Mesendoderm (in vitro differentiated cells): ENCODE measurements at regions not wholly inside any gene's neighbourhood (a gene's known extent, or its start where the extent isn't known, plus 50 kb on each side); places are given as distances from the start of the nearest gene placed in this dataset.

Source experiments
- DNase-seq: peaks from one replicate; pipeline ENCODE4 v3.0.0; 2013
- H2AK5ac ChIP-seq: 2 replicates; pipeline ENCODE4 v1.6.1; 2013; ENCODE audit warnings: low read length, inconsistent platforms
- H2BK120ac ChIP-seq: 2 replicates; pipeline ENCODE4 v1.6.1; 2013; ENCODE audit warnings: low read depth, mild to moderate bottlenecking, low read length, moderate library complexity, mixed read lengths
- H2BK15ac ChIP-seq: replicated peaks from 2 replicates; pipeline ENCODE4 v1.6.1; 2013; ENCODE audit warnings: low read depth, mild to moderate bottlenecking, moderate library complexity
- H2BK5ac ChIP-seq: 2 replicates; pipeline ENCODE4 v1.6.1; 2013; ENCODE audit warnings: low read length, inconsistent platforms
- H3K18ac ChIP-seq: 2 replicates; pipeline ENCODE4 v1.6.1; 2013; ENCODE audit warnings: mild to moderate bottlenecking, low read length, mixed read lengths
- H3K23ac ChIP-seq: one replicate; pipeline ENCODE4 v1.6.1; 2013; ENCODE audit warnings: low read length
- H3K27ac ChIP-seq: 2 replicates; pipeline ENCODE4 v1.5.1; 2013; ENCODE audit warnings: low read depth, mild to moderate bottlenecking, inconsistent platforms, low read length, moderate library complexity
- H3K27me3 ChIP-seq: 2 replicates; pipeline ENCODE4 v1.6.1; 2013; ENCODE audit warnings: low read length, control low read depth, mild to moderate bottlenecking, inconsistent platforms; ENCODE audit not compliant: insufficient read depth, poor library complexity
- H3K36me3 ChIP-seq: 2 replicates; pipeline ENCODE4 v1.6.1; 2013; ENCODE audit warnings: low read length, inconsistent platforms; ENCODE audit not compliant: control insufficient read depth, insufficient read depth
- H3K4ac ChIP-seq: one replicate; pipeline ENCODE4 v1.6.1; 2013; ENCODE audit warnings: low read depth, mild to moderate bottlenecking, low read length, moderate library complexity
- H3K4me1 ChIP-seq: 2 replicates; pipeline ENCODE4 v1.6.1; 2013; ENCODE audit warnings: low read depth, low read length, inconsistent platforms; ENCODE audit not compliant: control insufficient read depth
- H3K4me2 ChIP-seq: 2 replicates; pipeline ENCODE4 v1.6.1; 2013; ENCODE audit warnings: low read length
- H3K4me3 ChIP-seq: 2 replicates; pipeline ENCODE4 v1.5.1; 2013; ENCODE audit warnings: mild to moderate bottlenecking, low read length
- H3K56ac ChIP-seq: one replicate; pipeline ENCODE4 v1.6.1; 2013; ENCODE audit warnings: low read length
- H3K79me1 ChIP-seq: 2 replicates; pipeline ENCODE4 v1.6.1; 2013; ENCODE audit warnings: low read length, inconsistent platforms
- H3K79me2 ChIP-seq: 2 replicates; pipeline ENCODE4 v1.6.1; 2013; ENCODE audit warnings: mild to moderate bottlenecking, low read length; ENCODE audit not compliant: control insufficient read depth, insufficient read depth
- H3K9ac ChIP-seq: 2 replicates; pipeline ENCODE4 v1.6.1; 2013; ENCODE audit warnings: low read length, inconsistent platforms
- H4K5ac ChIP-seq: one replicate; pipeline ENCODE4 v1.6.1; 2013; ENCODE audit warnings: low read length
- H4K8ac ChIP-seq: one replicate; pipeline ENCODE4 v1.6.1; 2013; ENCODE audit warnings: low read depth, mild to moderate bottlenecking, control low read depth, low read length, moderate library complexity
- WGBS: extraction: QIAGEN DNeasy Blood & Tissue Kit; methylation state at CpG from one replicate; pipeline ENCODE4 v1.1.7; 2013; ENCODE audit warnings: low lambda C conversion rate, missing lambda C conversion rate; ENCODE audit not compliant: insufficient coverage; ENCODE audit errors: extremely low coverage; 5-methylcytosine and 5-hydroxymethylcytosine counted together

- no peak overlapping the region for H3K18ac ChIP-seq
- H3K56ac ChIP-seq: no peak overlapping the region
- no peak overlapping the region for H2BK5ac ChIP-seq
- no peak overlapping the region for H3K23ac ChIP-seq
- H3K4me2 ChIP-seq: no peak overlapping the region
- H3K79me2 ChIP-seq: no peaks in the 10 kb centered on the region
- H3K27ac ChIP-seq: no peak overlapping the region
- H2AK5ac ChIP-seq: no peak overlapping the region
- H2BK120ac ChIP-seq: no peak overlapping the region
- no peak overlapping the region for H3K4ac ChIP-seq
- no peaks in the 10 kb centered on the region for H3K4me1 ChIP-seq
- H2BK15ac ChIP-seq: no peak overlapping the region
- H4K8ac ChIP-seq: no peak overlapping the region
- H4K5ac ChIP-seq: no peak overlapping the region
- H3K79me1 ChIP-seq: no peaks in the 10 kb centered on the region
- WGBS: no CpG with 5 or more reads among the region's 11 CpGs
- H3K9ac ChIP-seq: no peak overlapping the region
- no peak overlapping the region for H3K4me3 ChIP-seq
- DNase-seq: no peak
- H3K27me3 ChIP-seq: no peaks in the 10 kb centered on the region
- H3K36me3 ChIP-seq: no peaks in the 10 kb centered on the region
Observed at GRCh38 chr3:499001-499761, 302.6 kb downstream of the CHL1 start.

- H3K27ac ChIP-seq: no peak overlapping the region
- no peak for DNase-seq
- H3K4me1 ChIP-seq: no peaks in the 10 kb centered on the region
- H3K36me3 ChIP-seq: no peaks in the 10 kb centered on the region
- H2BK120ac ChIP-seq: no peak overlapping the region
- no peaks in the 10 kb centered on the region for H3K79me1 ChIP-seq
- H3K79me2 ChIP-seq: no peaks in the 10 kb centered on the region
- H3K56ac ChIP-seq: no peak overlapping the region
- H3K4ac ChIP-seq: no peak overlapping the region
- H3K4me2 ChIP-seq: no peak overlapping the region
- no peak overlapping the region for H3K18ac ChIP-seq
- H3K23ac ChIP-seq: no peak overlapping the region
- no peak overlapping the region for H4K8ac ChIP-seq
- WGBS: no CpG with 5 or more reads among the region's 2 CpGs
- H3K27me3 ChIP-seq: no peaks in the 10 kb centered on the region
- H2BK15ac ChIP-seq: no peak overlapping the region
- no peak overlapping the region for H4K5ac ChIP-seq
- H3K4me3 ChIP-seq: no peak overlapping the region
- no peak overlapping the region for H3K9ac ChIP-seq
- H2AK5ac ChIP-seq: no peak overlapping the region
- H2BK5ac ChIP-seq: no peak overlapping the region
Observed at GRCh38 chr3:502486-502885, 305.9 kb downstream of the CHL1 start.

- no peak for DNase-seq
- Histone ChIP-seq H3K23ac (no peak overlapping the region), H3K56ac (no peak overlapping the region), H3K18ac (peak overlapping the region; percentile 10), H3K79me1 (no peaks in the 10 kb centered on the region), H2AK5ac (no peak overlapping the region), H2BK15ac (no peak overlapping the region), H2BK120ac (no peak overlapping the region), H3K4me2 (no peak overlapping the region), H3K4me1 (no peaks in the 10 kb centered on the region), H3K79me2 (no peaks in the 10 kb centered on the region), H3K27ac (no peak overlapping the region), H4K5ac (no peak overlapping the region), H3K27me3 (no peaks in the 10 kb centered on the region), H2BK5ac (no peak overlapping the region), H4K8ac (no peak overlapping the region), H3K36me3 (no peaks in the 10 kb centered on the region), H3K4me3 (no peak overlapping the region), H3K4ac (no peak overlapping the region), H3K9ac (no peak overlapping the region)
- WGBS: no CpG with 5 or more reads among the region's 2 CpGs
Observed at GRCh38 chr3:513301-513700, 316.7 kb downstream of the CHL1 start.

GRCh38 chr3:514192-514591, 317.6 kb downstream of the CHL1 start:
- peak; percentile 56 for DNase-seq
- no peaks in the 10 kb centered on the region for H3K4me1 ChIP-seq
- H2AK5ac ChIP-seq: no peak overlapping the region
- H2BK15ac ChIP-seq: no peak overlapping the region
- H3K4ac ChIP-seq: no peak overlapping the region
- no CpG with 5 or more reads among the region's 2 CpGs for WGBS
- no peak overlapping the region for H3K4me3 ChIP-seq
- H3K27me3 ChIP-seq: no peaks in the 10 kb centered on the region
- no peaks in the 10 kb centered on the region for H3K79me1 ChIP-seq
- H4K8ac ChIP-seq: no peak overlapping the region
- no peak overlapping the region for H2BK120ac ChIP-seq
- H3K18ac ChIP-seq: no peak overlapping the region
- no peak overlapping the region for H3K27ac ChIP-seq
- no peak overlapping the region for H3K4me2 ChIP-seq
- H3K79me2 ChIP-seq: no peaks in the 10 kb centered on the region
- no peak overlapping the region for H3K23ac ChIP-seq
- H4K5ac ChIP-seq: no peak overlapping the region
- no peak overlapping the region for H3K9ac ChIP-seq
- H3K56ac ChIP-seq: no peak overlapping the region
- H3K36me3 ChIP-seq: no peaks in the 10 kb centered on the region
- H2BK5ac ChIP-seq: no peak overlapping the region

GRCh38 chr3:519026-519425, 322.5 kb downstream of the CHL1 start:
- no peak overlapping the region for H2BK15ac ChIP-seq
- H4K8ac ChIP-seq: no peak overlapping the region
- no peaks in the 10 kb centered on the region for H3K27me3 ChIP-seq
- H3K4me2 ChIP-seq: no peak overlapping the region
- no peak overlapping the region for H3K4ac ChIP-seq
- no peak overlapping the region for H2BK120ac ChIP-seq
- no peaks in the 10 kb centered on the region for H3K36me3 ChIP-seq
- H3K23ac ChIP-seq: no peak overlapping the region
- no peaks in the 10 kb centered on the region for H3K79me2 ChIP-seq
- no peak overlapping the region for H3K9ac ChIP-seq
- H2BK5ac ChIP-seq: no peak overlapping the region
- no peak overlapping the region for H3K4me3 ChIP-seq
- no peak overlapping the region for H3K18ac ChIP-seq
- H3K79me1 ChIP-seq: no peaks in the 10 kb centered on the region
- no CpG with 5 or more reads among the region's 3 CpGs for WGBS
- no peaks in the 10 kb centered on the region for H3K4me1 ChIP-seq
- no peak overlapping the region for H3K27ac ChIP-seq
- H2AK5ac ChIP-seq: no peak overlapping the region
- no peak for DNase-seq
- H3K56ac ChIP-seq: no peak overlapping the region
- no peak overlapping the region for H4K5ac ChIP-seq

- no CpG with 5 or more reads among the region's 4 CpGs for WGBS
- Histone ChIP-seq H2AK5ac (no peak overlapping the region), H3K79me1 (no peaks in the 10 kb centered on the region)
Observed at GRCh38 chr3:522888-523287, 326.3 kb downstream of the CHL1 start.

More at GRCh38 chr3:522888-523287, 326.3 kb downstream of the CHL1 start:
- Histone ChIP-seq H3K36me3 (no peaks in the 10 kb centered on the region), H3K27ac (no peak overlapping the region), H3K4ac (no peak overlapping the region), H3K27me3 (no peaks in the 10 kb centered on the region), H2BK5ac (no peak overlapping the region), H4K5ac (no peak overlapping the region), H2BK120ac (no peak overlapping the region), H3K4me3 (no peak overlapping the region), H3K18ac (no peak overlapping the region), H3K79me2 (no peaks in the 10 kb centered on the region), H3K4me2 (no peak overlapping the region), H3K9ac (no peak overlapping the region), H4K8ac (no peak overlapping the region), H3K23ac (no peak overlapping the region), H2BK15ac (no peak overlapping the region), H3K56ac (no peak overlapping the region), H3K4me1 (no peaks in the 10 kb centered on the region)
- no peak for DNase-seq
